Hematopoietic multipotent progenitor cell treated with erythropoietin and hydrocortisone succinate and interleukin-3 and kit ligand, for 17 days (in vitro differentiated cells): ENCODE measurements at regions not wholly inside any gene's neighbourhood (a gene's known extent, or its start where the extent isn't known, plus 50 kb on each side); places are given as distances from the start of the nearest gene placed in this dataset.
"Not testable (repeated sequence)": the region's sequence is repeated elsewhere in the genome, so short reads cannot be mapped to it uniquely, and the experiment has no call there.

Experiments used
- DNase-seq: peaks from one replicate; pipeline ENCODE4 v3.0.0-alpha.2; 2015; ENCODE audit warnings: low spot score

GRCh38 chr2:5148392-5149085 lies 543.6 kb upstream of the SOX11 start:
- DNase-seq, result no peak

- no peak for DNase-seq
Observed at GRCh38 chr2:5150871-5151270, 541.3 kb upstream of the SOX11 start.

DNA sequence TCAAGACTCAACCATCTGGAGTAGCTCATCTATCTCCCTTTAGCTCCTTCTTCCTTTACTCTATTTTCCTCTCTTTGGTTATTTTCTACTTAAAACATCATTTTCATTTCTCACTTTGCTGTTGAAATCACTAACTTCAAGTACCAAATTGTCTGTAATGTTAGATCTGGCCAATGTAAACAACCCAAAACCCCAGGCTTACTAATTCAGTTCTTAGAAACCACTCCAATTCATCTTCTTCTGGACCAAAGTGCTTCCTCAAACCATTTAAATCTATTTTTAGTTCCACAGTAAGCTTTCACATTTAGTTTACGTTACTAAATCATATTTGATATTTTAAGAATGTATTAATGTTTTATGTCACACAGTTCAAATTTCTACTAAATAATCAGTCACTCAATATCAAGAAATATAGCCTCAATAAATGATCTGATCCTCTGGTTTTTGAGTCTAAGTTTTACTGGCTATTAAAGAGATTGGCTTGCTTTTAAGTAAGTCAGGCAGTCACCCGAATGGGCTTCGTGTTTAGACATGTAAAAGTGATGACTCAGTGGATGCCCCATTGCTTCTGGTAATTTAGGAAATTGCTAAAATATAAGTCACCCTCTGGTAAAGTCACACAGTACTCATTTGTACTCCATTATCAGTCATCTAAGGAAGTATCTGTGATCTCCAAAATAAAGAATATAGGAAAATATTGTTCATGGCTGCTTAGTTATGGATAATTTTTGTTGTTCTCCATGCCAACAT lies 527.2 kb upstream of the SOX11 start:
- no peak for DNase-seq

- no peak for DNase-seq
Observed at GRCh38 chr2:5172923-5173322, 519.3 kb upstream of the SOX11 start.

DNA sequence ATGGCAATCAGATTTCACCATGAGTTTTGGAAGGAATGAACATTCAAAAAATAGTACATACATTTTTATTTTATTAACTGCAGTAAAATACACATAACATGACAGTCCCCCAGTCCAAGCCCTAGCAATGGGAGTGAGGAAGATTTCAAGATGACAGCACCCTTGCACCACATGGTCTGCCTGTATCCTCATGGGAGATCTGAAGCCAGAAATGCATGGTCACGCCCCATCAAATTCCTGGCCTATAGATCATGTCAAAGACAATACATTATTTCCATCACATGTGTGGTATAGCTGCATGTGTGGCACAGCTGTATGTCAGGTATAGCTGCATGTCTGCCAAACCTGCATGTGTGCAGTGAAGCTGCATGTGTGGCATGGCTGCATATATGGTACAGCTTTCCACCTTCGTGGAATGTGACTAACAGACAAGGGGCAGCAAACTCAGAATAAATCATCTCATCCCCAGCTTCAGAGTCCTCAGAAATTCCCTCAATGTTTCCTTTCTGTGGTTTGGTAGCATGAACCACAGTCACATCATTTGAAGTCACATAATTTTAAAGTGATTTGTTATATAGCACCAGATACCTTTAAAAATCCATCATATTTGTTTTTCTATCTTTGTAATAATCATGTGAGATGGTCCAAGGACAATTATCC lies 518.2 kb upstream of the SOX11 start:
- no peak for DNase-seq

- no peak for DNase-seq
Observed at GRCh38 chr2:5175231-5175630, 517.0 kb upstream of the SOX11 start.

DNA sequence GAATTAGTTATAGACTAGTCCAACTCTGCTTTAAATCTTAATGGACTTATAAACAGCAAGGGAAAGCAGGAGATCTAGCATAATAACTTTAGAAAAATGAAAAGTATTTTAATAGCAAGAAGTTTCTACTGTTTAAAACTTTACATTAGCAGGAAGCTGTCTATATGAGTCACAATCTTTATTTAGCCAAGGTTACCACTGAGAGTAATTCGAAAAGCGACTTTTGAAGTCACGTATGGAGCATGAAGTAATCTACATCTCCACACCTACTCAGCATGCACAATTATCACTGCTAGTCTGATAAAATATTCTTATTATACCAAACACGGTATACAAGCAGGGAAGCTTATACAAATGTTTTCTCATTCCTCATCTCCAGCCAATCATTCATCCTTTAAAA lies 515.4 kb upstream of the SOX11 start:
- DNase-seq, result no peak

DNA sequence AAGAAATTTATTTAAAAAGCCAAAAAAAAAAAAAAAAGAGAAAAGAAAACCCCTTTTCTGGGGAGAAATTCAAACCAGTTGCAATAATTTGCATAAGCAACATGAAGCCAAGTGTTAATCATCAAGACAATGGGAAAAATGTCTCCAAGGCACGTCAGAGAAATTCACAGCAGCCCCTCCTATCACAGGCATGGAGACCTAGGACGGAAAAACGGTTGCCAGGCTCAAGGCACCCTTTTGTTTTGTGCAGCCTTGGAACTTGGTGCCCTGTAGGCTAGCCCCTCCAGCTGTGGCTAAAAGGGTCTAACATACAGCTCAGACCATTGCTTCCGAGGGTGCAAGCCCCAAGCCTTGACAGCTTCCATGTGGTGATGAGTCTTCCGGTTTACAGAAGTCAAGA lies 509.2 kb upstream of the SOX11 start:
- no peak for DNase-seq

- no peak for DNase-seq
Observed at GRCh38 chr2:5187283-5187682, 504.9 kb upstream of the SOX11 start.

DNA sequence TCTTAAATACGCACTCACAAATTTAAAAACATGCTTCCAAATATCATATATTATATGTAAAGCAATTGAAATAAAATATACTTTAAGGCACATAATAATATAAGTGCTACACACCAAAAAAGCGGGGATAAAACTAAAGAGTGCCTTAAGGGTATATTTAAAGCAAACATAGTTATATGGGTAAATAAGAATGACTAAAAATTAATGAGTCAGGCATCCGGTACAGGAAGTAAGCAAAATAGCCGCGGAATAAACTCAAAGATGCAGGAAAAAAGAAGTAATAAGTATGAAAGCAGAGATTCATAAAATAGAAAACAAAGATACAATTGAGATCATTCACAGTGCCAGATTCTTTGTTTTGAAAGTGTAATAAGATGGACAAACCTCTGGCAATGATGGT lies 503.5 kb upstream of the SOX11 start:
- no peak for DNase-seq

- DNase-seq, result no peak
Observed at GRCh38 chr2:5190023-5190422, 502.2 kb upstream of the SOX11 start.

GRCh38 chr2:5195636-5196035 lies 496.5 kb upstream of the SOX11 start:
- DNase-seq, result no peak

- no peak for DNase-seq
Observed at GRCh38 chr2:5203134-5203755, 488.9 kb upstream of the SOX11 start.

- not testable (repeated sequence) for DNase-seq
Observed at GRCh38 chr2:5206742-5207141, 485.4 kb upstream of the SOX11 start.

DNA sequence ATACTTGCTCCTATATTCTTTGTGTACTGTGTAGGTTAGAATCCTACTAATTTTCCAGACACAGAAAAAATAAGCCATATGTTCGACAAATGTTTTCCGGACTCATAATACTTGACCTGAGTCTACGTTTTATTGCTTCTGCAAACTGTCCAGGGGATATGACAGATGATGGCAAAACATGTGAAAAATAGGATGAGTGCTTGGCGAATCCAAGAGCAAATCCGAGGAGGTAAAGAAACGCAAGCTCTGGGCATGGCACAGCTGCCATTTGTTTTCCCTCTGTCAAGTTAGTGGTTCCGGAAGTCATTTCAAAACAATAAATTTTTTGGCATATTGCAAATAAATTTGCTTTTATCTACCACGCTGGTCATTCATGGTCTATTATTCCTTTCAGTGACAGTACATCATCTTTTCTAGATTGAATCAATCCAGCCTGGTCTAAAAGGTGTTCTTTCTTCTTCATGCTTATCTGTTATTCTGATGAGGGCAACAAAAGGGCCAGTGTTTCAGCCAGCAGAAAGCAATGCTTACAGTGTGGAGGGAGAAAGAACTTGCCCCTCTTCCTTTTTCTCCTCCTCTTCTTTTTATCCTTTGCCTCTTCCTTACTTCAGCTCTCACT lies 476.1 kb upstream of the SOX11 start:
- DNase-seq, result no peak

GRCh38 chr2:5227062-5227699 lies 465.0 kb upstream of the SOX11 start:
- DNase-seq, result no peak

GRCh38 chr2:5229574-5229973 lies 462.6 kb upstream of the SOX11 start:
- DNase-seq, result no peak

- no peak for DNase-seq
Observed at GRCh38 chr2:5230444-5230843, 461.7 kb upstream of the SOX11 start.

- no peak for DNase-seq
Observed at GRCh38 chr2:5230855-5231254, 461.3 kb upstream of the SOX11 start.

DNA sequence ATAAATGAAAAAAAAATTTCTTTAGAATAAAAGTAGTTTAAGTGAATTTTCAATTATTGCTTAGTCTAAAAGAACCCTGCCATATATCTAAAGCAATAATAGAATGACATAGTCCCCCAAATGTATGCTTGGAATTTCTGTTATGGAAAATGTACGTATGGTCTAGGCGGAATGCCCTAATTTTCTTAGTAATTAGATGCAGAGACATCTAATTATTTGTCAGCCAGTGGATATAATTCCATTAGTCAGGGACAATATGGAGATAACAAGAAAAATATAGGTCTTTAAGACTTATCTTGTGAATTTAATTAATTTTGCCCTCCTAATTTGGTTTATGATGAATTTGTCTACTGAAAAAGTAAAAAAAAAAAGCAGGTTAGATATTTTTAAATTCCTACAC lies 460.9 kb upstream of the SOX11 start:
- DNase-seq, result no peak

DNA sequence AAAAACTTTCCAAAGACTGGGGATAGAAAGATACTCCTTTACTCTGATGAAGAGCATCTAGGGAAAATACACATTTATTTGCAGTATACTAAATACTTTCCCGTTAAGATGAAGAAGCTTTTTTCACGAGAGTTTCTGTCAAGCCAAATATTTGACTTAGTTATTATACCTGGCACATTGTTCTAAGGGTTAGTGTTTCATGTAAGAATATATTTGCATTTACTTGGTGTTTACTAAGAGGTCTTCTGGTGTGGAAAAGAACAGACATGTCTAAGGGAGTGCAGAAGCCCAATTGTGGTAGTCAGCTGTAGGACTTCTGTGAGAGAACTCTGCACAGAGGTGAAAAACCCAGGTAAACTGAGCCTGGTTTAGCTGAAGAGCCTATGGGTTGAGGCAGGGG lies 457.6 kb upstream of the SOX11 start:
- DNase-seq, result no peak

- DNase-seq, result no peak
Observed at GRCh38 chr2:5235701-5236100, 456.5 kb upstream of the SOX11 start.
